ENCODE measurements at regions not wholly inside any gene's neighbourhood (a gene's known extent, or its start where the extent isn't known, plus 50 kb on each side); places are given as distances from the start of the nearest gene placed in this dataset.

- in situ Hi-C loops (cut with HindIII; ENCODE audit: low pct_unique_long_range_greater_than_20kb, low sequenced_read_pairs) = no loop called here
- DNase-seq (ENCODE audit: low read depth) = no peak
Measured at GRCh38 chr2:120947982-120948661, 212.5 kb downstream of the GLI2 start.

- in situ Hi-C loops (cut with HindIII; ENCODE audit: low pct_unique_long_range_greater_than_20kb, low sequenced_read_pairs) = no loop called here
Measured at GRCh38 chr2:120948662-120949011, 213.0 kb downstream of the GLI2 start.

GRCh38 chr2:120949027-120949956 is 213.6 kb downstream of the GLI2 start:
- in situ Hi-C loops (cut with HindIII; ENCODE audit: low pct_unique_long_range_greater_than_20kb, low sequenced_read_pairs) = no loop called here
- DNase-seq (ENCODE audit: low read depth) = no peak

More at GRCh38 chr2:120948662-120949011, 213.0 kb downstream of the GLI2 start:
- no peak for DNase-seq (ENCODE audit: low read depth)

GRCh38 chr2:120949957-120950590 is 214.4 kb downstream of the GLI2 start:
- in situ Hi-C loops (cut with HindIII; ENCODE audit: low pct_unique_long_range_greater_than_20kb, low sequenced_read_pairs) = no loop called here
- DNase-seq (ENCODE audit: low read depth) = no peak

- in situ Hi-C loops (cut with HindIII; ENCODE audit: low pct_unique_long_range_greater_than_20kb, low sequenced_read_pairs) = no loop called here
- DNase-seq (ENCODE audit: low read depth) = no peak
Measured at GRCh38 chr2:120951693-120952092, 216.0 kb downstream of the GLI2 start.

GRCh38 chr2:120952318-120952717 is 216.7 kb downstream of the GLI2 start:
- in situ Hi-C loops (cut with HindIII; ENCODE audit: low pct_unique_long_range_greater_than_20kb, low sequenced_read_pairs) = no loop called here
- no peak for DNase-seq (ENCODE audit: low read depth)

- in situ Hi-C loops (cut with HindIII; ENCODE audit: low pct_unique_long_range_greater_than_20kb, low sequenced_read_pairs) = no loop called here
- no peak for DNase-seq (ENCODE audit: low read depth)
Measured at GRCh38 chr2:120953066-120953756, 217.5 kb downstream of the GLI2 start.

GRCh38 chr2:120953843-120954584 is 218.3 kb downstream of the GLI2 start:
- no peak for DNase-seq (ENCODE audit: low read depth)
- in situ Hi-C loops (cut with HindIII; ENCODE audit: low pct_unique_long_range_greater_than_20kb, low sequenced_read_pairs) = no loop called here

- in situ Hi-C loops (cut with HindIII; ENCODE audit: low pct_unique_long_range_greater_than_20kb, low sequenced_read_pairs) = no loop called here
- DNase-seq (ENCODE audit: low read depth) = no peak
Measured at GRCh38 chr2:120954939-120955338, 219.3 kb downstream of the GLI2 start.

- DNase-seq (ENCODE audit: low read depth) = no peak
- in situ Hi-C loops (cut with HindIII; ENCODE audit: low pct_unique_long_range_greater_than_20kb, low sequenced_read_pairs) = no loop called here
Measured at GRCh38 chr2:120955427-120955826, 219.8 kb downstream of the GLI2 start.

GRCh38 chr2:120956486-120957156 is 221.0 kb downstream of the GLI2 start:
- in situ Hi-C loops (cut with HindIII; ENCODE audit: low pct_unique_long_range_greater_than_20kb, low sequenced_read_pairs) = no loop called here
- no peak for DNase-seq (ENCODE audit: low read depth)

- DNase-seq (ENCODE audit: low read depth) = no peak
Measured at GRCh38 chr2:120957905-120958304, 222.2 kb downstream of the GLI2 start.

GRCh38 chr2:120958623-120959366 is 223.1 kb downstream of the GLI2 start:
- in situ Hi-C loops (cut with HindIII; ENCODE audit: low pct_unique_long_range_greater_than_20kb, low sequenced_read_pairs) = no loop called here

More at GRCh38 chr2:120957905-120958304, 222.2 kb downstream of the GLI2 start:
- in situ Hi-C loops (cut with HindIII; ENCODE audit: low pct_unique_long_range_greater_than_20kb, low sequenced_read_pairs) = no loop called here

GRCh38 chr2:120959426-120959825 is 223.8 kb downstream of the GLI2 start:
- no peak for DNase-seq (ENCODE audit: low read depth)
- in situ Hi-C loops (cut with HindIII; ENCODE audit: low pct_unique_long_range_greater_than_20kb, low sequenced_read_pairs) = no loop called here

More at GRCh38 chr2:120958623-120959366, 223.1 kb downstream of the GLI2 start:
- DNase-seq (ENCODE audit: low read depth) = no peak

- in situ Hi-C loops (cut with HindIII; ENCODE audit: low pct_unique_long_range_greater_than_20kb, low sequenced_read_pairs) = no loop called here
Measured at GRCh38 chr2:120960770-120961366, 225.2 kb downstream of the GLI2 start.

GRCh38 chr2:120961396-120961795 is 225.7 kb downstream of the GLI2 start:
- no peak for DNase-seq (ENCODE audit: low read depth)
- in situ Hi-C loops (cut with HindIII; ENCODE audit: low pct_unique_long_range_greater_than_20kb, low sequenced_read_pairs) = no loop called here

More at GRCh38 chr2:120960770-120961366, 225.2 kb downstream of the GLI2 start:
- no peak for DNase-seq (ENCODE audit: low read depth)
